GM18873 (cell line): ENCODE measurements at regions not wholly inside any gene's neighbourhood (a gene's known extent, or its start where the extent isn't known, plus 50 kb on each side); places are given as distances from the start of the nearest gene placed in this dataset.

Source experiments
- ATAC-seq: cut with Tn5 transposase; IDR thresholded peaks from one replicate; pipeline ENCODE4 v1.9.1; 2021; ENCODE audit warnings: mild to moderate bottlenecking, moderate library complexity, moderate number of reproducible peaks; ENCODE audit not compliant: unreplicated experiment, low FRiP score

- ATAC-seq: no peak
Observed at GRCh38 chr13:30151388-30151787, 156.0 kb downstream of the KATNAL1 start.

- no peak for ATAC-seq
Observed at GRCh38 chr13:30149248-30149647, 158.1 kb downstream of the KATNAL1 start.

GRCh38 chr13:30148786-30149185 lies 158.6 kb downstream of the KATNAL1 start:
- no peak for ATAC-seq

GRCh38 chr13:30148171-30148754 lies 159.1 kb downstream of the KATNAL1 start:
- no peak for ATAC-seq

- ATAC-seq: no peak
Observed at GRCh38 chr13:30147421-30147820, 159.9 kb downstream of the KATNAL1 start.

- no peak for ATAC-seq
Observed at GRCh38 chr13:30147015-30147414, 160.3 kb downstream of the KATNAL1 start.

GRCh38 chr13:30145709-30146367 lies 161.5 kb downstream of the KATNAL1 start:
- ATAC-seq: peak; percentile 72

GRCh38 chr13:30143666-30144400 lies 163.5 kb downstream of the KATNAL1 start:
- ATAC-seq: no peak

GRCh38 chr13:30142486-30143211 lies 164.7 kb downstream of the KATNAL1 start:
- no peak for ATAC-seq

- ATAC-seq: no peak
Observed at GRCh38 chr13:30141775-30142485, 165.4 kb downstream of the KATNAL1 start.

GRCh38 chr13:30140973-30141372 lies 166.4 kb downstream of the KATNAL1 start:
- ATAC-seq: no peak

GRCh38 chr13:30138511-30138910 lies 168.8 kb downstream of the KATNAL1 start:
- no peak for ATAC-seq

GRCh38 chr13:30135868-30136267 lies 171.5 kb downstream of the KATNAL1 start:
- ATAC-seq: no peak

GRCh38 chr13:30135351-30135750 lies 172.0 kb downstream of the KATNAL1 start:
- ATAC-seq: no peak

GRCh38 chr13:30134578-30134977 lies 172.8 kb downstream of the KATNAL1 start:
- ATAC-seq: no peak

GRCh38 chr13:30133996-30134395 lies 173.4 kb downstream of the KATNAL1 start:
- ATAC-seq: no peak

GRCh38 chr13:30133554-30133912 lies 173.8 kb downstream of the KATNAL1 start:
- no peak for ATAC-seq

GRCh38 chr13:30132623-30133553 lies 174.5 kb downstream of the KATNAL1 start:
- peak; percentile 79 for ATAC-seq

GRCh38 chr13:30129411-30129810 lies 177.9 kb downstream of the KATNAL1 start:
- ATAC-seq: no peak
